ENCODE measurements at regions not wholly inside any gene's neighbourhood (a gene's known extent, or its start where the extent isn't known, plus 50 kb on each side); places are given as distances from the start of the nearest gene placed in this dataset.

DNA sequence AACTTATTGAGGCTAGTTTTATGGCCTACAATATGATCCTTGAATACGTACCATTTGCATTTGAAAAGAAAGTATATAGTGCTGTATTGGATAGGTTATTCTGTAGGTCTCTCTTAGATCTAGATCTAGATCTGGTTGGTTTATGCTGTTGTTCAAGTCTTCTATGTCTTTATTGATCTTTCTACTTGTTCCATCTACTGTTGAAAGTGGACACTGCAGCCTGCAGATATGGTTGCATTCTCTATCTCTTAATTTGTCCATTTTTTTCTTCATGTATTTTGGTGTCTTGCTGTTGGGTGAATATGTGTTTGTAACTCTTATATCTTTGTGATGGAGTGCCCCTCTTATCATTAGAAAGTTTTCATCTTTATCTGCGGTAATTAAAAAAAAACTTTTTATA, 139.4 kb upstream of the PCDH15 start:
- Histone ChIP-seq H3K4me3 (no peak overlapping the region), H3K27ac (no peak overlapping the region), H3K36me3 (no peaks in the 10 kb centered on the region), H3K27me3 (no peaks in the 10 kb centered on the region), H3K4me1 (no peaks in the 10 kb centered on the region), H3K9me3 (no peaks in the 10 kb centered on the region)
- intact Hi-C loops (cut with DNase I) = no loop called here
- WGBS, 2 donors = 88 to 94% methylated on average over 2 of the region's 2 CpGs
- no peak for DNase-seq
- TF ChIP-seq POLR2AphosphoS5 (IDR thresholded peaks at IDR 0.05) (no peak), EP300 (IDR thresholded peaks at IDR 0.05) (no peak), POLR2A (IDR thresholded peaks at IDR 0.05) (no peak)
- TF ChIP-seq, protein P1, sequence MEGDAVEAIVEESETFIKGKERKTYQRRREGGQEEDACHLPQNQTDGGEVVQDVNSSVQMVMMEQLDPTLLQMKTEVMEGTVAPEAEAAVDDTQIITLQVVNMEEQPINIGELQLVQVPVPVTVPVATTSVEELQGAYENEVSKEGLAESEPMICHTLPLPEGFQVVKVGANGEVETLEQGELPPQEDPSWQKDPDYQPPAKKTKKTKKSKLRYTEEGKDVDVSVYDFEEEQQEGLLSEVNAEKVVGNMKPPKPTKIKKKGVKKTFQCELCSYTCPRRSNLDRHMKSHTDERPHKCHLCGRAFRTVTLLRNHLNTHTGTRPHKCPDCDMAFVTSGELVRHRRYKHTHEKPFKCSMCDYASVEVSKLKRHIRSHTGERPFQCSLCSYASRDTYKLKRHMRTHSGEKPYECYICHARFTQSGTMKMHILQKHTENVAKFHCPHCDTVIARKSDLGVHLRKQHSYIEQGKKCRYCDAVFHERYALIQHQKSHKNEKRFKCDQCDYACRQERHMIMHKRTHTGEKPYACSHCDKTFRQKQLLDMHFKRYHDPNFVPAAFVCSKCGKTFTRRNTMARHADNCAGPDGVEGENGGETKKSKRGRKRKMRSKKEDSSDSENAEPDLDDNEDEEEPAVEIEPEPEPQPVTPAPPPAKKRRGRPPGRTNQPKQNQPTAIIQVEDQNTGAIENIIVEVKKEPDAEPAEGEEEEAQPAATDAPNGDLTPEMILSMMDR (IDR thresholded peaks at IDR 0.05) = no peak

DNA sequence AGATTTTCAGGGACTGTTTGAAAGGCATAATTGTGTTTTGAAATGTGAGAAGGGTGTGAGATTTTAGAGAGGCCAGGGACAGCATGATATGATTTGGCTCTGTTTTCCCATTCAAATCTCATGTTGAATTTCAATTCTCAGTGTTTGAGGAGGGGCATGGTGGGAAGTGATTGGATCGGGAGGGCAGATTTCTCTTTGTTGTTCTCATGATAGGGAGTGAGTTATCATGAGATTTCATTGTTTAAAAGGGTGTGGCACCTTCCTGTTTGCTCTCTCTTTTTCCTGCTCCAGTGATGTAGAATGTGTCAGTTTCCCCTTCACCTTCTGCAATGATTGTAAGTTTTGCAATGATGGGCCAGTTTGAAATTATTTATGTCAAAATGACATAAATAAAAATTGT, 113.0 kb upstream of the PCDH15 start:
- Histone ChIP-seq H3K36me3 (no peaks in the 10 kb centered on the region), H3K27me3 (no peaks in the 10 kb centered on the region), H3K27ac (no peak overlapping the region), H3K4me3 (no peak overlapping the region), H3K4me1 (no peaks in the 10 kb centered on the region), H3K9me3 (no peaks in the 10 kb centered on the region)
- no peak for DNase-seq
- intact Hi-C loops (cut with DNase I) = no loop called here
- 26 to 56% methylated on average over 1 of the region's 1 CpG for WGBS, 2 donors
- TF ChIP-seq, protein P1 (IDR thresholded peaks at IDR 0.05) = no peak
- no peak for TF ChIP-seq POLR2AphosphoS5 (IDR thresholded peaks at IDR 0.05)
- TF ChIP-seq POLR2A (IDR thresholded peaks at IDR 0.05) = no peak
- TF ChIP-seq EP300 (IDR thresholded peaks at IDR 0.05) = no peak

GRCh38 chr10:54909165-54909564, 108.1 kb upstream of the PCDH15 start:
- no peaks in the 10 kb centered on the region for H3K9me3 ChIP-seq
- 60 to 78% methylated on average over 4 of the region's 4 CpGs for WGBS, 2 donors
- H3K27me3 ChIP-seq = no peaks in the 10 kb centered on the region
- no peaks in the 10 kb centered on the region for H3K4me1 ChIP-seq
- TF ChIP-seq EP300 (IDR thresholded peaks at IDR 0.05) (no peak), POLR2A (IDR thresholded peaks at IDR 0.05) (no peak), POLR2AphosphoS5 (IDR thresholded peaks at IDR 0.05) (no peak)
- TF ChIP-seq, protein P1 (IDR thresholded peaks at IDR 0.05) = no peak
- no peaks in the 10 kb centered on the region for H3K36me3 ChIP-seq
- DNase-seq = no peak
- intact Hi-C loops (cut with DNase I) = no loop called here
- H3K27ac ChIP-seq = no peak overlapping the region
- no peak overlapping the region for H3K4me3 ChIP-seq

GRCh38 chr10:54908019-54908418, 107.0 kb upstream of the PCDH15 start:
- no peaks in the 10 kb centered on the region for H3K27me3 ChIP-seq
- H3K27ac ChIP-seq = no peak overlapping the region
- intact Hi-C loops (cut with DNase I) = no loop called here
- H3K9me3 ChIP-seq = no peaks in the 10 kb centered on the region
- H3K4me3 ChIP-seq = no peak overlapping the region
- no peak for DNase-seq
- H3K4me1 ChIP-seq = no peaks in the 10 kb centered on the region
- no peaks in the 10 kb centered on the region for H3K36me3 ChIP-seq
- TF ChIP-seq, protein P1 (IDR thresholded peaks at IDR 0.05) = no peak
- TF ChIP-seq POLR2AphosphoS5 (IDR thresholded peaks at IDR 0.05) = no peak
- TF ChIP-seq POLR2A (IDR thresholded peaks at IDR 0.05) = no peak
- TF ChIP-seq EP300 (IDR thresholded peaks at IDR 0.05) = no peak
- 82 to 85% methylated on average over 3 of the region's 3 CpGs for WGBS, 2 donors

DNA sequence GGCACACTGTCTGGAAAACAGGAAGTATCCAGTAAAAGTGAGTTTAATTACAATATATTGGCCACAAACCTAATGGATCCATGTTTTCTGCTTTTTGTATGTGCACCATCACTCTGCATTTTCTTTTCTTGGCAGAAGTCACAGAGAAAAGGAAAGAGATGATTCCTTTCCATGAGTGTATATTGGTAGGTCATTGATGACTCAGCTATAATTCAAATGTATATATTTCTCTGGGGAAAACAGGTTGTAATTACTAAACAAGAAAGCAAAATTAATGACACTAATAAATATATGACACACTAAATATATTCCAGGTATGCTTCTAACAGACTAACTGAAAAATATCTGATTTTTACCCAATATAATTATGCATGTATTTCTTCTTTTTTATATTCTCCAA, 105.9 kb upstream of the PCDH15 start:
- intact Hi-C loops (cut with DNase I) = no loop called here
- no peak for DNase-seq
- H3K27ac ChIP-seq = no peak overlapping the region
- no peak for TF ChIP-seq EP300 (IDR thresholded peaks at IDR 0.05)
- no peak for TF ChIP-seq POLR2A (IDR thresholded peaks at IDR 0.05)
- no peak for TF ChIP-seq POLR2AphosphoS5 (IDR thresholded peaks at IDR 0.05)
- TF ChIP-seq, protein P1 (IDR thresholded peaks at IDR 0.05) = no peak
- no peaks in the 10 kb centered on the region for H3K27me3 ChIP-seq
- H3K36me3 ChIP-seq = no peaks in the 10 kb centered on the region
- H3K9me3 ChIP-seq = no peaks in the 10 kb centered on the region
- H3K4me1 ChIP-seq = no peaks in the 10 kb centered on the region
- no peak overlapping the region for H3K4me3 ChIP-seq

All from sigmoid colon (tissue), 6 donors.